ENCODE measurements at regions not wholly inside any gene's neighbourhood (a gene's known extent, or its start where the extent isn't known, plus 50 kb on each side); places are given as distances from the start of the nearest gene placed in this dataset.

GRCh38 chr4:137661693-137662092, 129.4 kb upstream of the PCDH18 start:
- no peak for DNase-seq

DNA sequence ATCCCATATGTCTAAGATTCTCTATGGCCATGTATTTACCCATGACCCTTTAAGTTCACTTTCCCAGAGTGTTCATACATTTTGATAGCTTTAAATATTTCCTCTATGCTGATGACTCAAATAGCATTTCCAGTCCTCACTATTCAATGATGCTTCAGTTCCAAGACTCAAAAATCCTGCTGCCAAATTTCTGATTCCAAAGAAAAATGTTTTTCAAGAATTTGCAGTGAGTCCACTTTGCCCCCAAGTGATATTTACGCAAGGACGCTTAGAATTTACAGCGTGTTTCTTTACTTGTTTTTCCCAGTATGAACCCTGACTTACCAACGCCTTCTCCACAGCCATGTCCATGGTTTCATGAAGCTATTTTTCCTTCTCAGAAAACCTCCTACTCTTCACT, 127.9 kb upstream of the PCDH18 start:
- DNase-seq: no peak

DNA sequence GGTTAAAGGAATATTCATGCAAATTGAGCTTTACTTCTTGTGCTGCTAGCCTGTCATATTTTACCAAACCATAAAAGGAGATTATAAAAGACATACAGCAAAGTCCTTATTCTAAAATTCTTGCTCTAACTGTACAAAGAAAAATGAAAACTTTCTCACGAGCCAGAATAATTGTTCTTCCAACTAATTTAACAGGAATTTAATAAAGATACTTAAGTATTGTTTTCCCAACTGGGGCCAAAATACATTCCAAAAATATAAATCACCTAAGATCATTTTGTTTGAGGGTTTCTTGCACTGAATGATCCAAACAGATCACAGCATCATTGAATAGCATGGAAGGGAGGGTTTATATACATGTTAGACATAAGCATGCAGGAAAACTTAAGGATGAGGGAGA, 127.1 kb upstream of the PCDH18 start:
- no peak for DNase-seq

- no peak for DNase-seq
Observed at GRCh38 chr4:137656661-137657060, 124.4 kb upstream of the PCDH18 start.

GRCh38 chr4:137655302-137655701, 123.0 kb upstream of the PCDH18 start:
- DNase-seq: no peak

DNA sequence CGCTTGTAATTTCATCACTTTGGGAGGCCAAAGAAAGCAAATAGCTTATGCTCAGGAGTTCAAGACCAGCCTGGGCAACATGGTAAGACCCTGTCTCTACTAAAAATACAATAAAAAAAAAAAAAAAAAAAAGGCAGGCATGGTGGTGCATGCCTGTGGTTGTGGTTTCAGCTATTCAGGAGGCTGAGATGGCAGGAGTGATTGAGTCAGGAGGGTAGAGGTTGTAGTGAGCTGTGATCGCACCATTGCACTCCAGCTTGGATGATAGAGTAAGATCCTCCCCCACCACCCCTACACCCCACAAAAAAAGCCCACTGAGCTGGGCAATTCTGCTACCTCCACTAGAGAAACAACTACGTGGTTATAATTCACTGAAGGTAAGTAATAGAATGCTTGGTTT, 118.8 kb upstream of the PCDH18 start:
- no peak for DNase-seq

DNA sequence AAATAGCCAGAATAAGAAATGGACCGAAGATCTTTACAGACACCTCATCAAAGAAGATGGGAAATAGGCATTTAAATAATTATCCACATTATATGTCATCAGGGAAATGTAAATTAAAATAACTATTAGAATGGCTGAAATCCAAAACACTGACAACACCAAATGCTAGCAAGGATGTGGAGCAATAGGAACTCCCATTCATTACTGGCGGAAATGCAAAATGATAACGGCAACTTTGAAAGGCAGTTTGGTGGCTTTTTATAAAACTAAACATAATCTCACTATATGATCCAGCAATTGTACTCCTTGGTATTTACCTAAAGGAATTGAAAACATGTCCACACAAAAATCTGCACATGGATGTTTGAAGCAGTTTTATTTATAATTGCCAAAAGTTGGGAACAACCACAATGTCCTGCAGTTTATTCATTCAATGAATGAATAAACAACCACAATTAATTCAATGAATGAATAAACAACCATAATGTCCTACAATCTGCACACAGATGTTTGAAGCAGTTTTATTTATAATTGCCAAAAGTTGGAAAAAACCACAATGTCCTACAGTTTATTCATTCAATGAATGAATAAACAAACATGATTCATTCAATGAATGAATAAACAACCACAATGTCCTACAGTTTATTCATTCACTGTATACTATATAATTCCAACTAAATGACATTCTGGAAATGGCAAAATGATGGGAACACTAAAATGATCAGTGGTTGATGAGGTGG, 117.6 kb upstream of the PCDH18 start:
- no peak for DNase-seq

DNA sequence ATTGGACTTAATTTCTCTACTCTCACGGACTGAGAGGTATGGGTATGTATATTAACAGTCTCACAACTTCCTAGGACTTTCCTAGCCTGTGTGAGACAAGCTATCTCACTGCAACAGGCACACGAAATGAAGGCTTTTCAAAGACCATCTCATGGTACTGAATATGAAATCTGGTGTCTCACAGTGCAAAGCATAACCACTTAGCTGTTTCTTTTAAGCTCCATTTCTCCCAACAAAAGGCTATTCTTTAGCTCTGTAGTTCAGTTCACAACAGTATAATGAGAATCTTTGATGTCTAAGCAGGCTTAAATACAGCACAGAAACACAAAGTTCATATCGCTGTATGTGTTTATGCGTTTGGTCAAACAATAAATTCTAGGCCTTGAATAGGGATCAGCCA, 116.2 kb upstream of the PCDH18 start:
- DNase-seq: no peak

GRCh38 chr4:137647375-137647774, 115.1 kb upstream of the PCDH18 start:
- DNase-seq: no peak

GRCh38 chr4:137644201-137644600, 111.9 kb upstream of the PCDH18 start:
- no peak for DNase-seq

GRCh38 chr4:137641544-137641943, 109.2 kb upstream of the PCDH18 start:
- no peak for DNase-seq

GRCh38 chr4:137640838-137641158, 108.5 kb upstream of the PCDH18 start:
- no peak for DNase-seq

- no peak for DNase-seq
Observed at GRCh38 chr4:137640156-137640837, 108.0 kb upstream of the PCDH18 start.

DNA sequence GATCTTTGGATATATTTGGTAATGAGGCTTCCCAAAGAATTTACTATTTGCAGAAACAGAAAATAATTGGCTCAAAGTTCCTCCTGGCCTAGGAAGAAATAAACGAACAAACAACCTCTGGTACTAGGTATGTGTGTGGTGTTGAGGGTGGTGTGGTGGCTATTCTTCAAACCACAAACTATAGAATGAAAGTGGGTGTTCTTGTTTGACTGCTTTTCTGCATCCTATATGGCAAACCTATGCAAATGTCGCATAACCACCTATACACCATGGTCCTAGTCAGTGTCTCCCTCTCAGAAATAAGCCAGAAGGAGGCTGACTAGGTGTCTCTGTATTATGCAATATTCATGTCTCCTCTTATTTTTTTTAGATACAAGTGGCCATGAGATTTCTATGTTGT, 106.6 kb upstream of the PCDH18 start:
- DNase-seq: peak; percentile 27 to 46

- DNase-seq: no peak
Observed at GRCh38 chr4:137635601-137636000, 103.3 kb upstream of the PCDH18 start.

- no peak for DNase-seq
Observed at GRCh38 chr4:137635108-137635507, 102.8 kb upstream of the PCDH18 start.

DNA sequence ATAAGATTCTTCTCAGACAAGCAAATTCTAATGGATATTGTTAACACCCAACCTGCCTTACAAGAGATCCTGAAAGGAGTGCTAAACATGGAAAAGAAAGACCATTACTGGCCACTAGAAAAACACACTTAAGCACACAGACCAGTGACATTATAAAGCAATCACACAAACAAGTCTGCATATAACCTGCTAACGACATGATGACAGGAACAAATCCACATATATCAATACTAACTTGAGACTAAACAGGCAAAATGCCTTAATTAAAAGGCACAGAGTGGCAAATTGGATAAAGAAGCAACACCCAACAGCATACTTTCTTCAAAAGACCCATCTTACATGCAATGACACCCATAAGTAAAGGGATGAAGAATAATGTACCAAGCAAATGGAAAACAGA, 100.5 kb upstream of the PCDH18 start:
- DNase-seq: no peak

- DNase-seq: no peak
Observed at GRCh38 chr4:137631605-137632004, 99.3 kb upstream of the PCDH18 start.

DNA sequence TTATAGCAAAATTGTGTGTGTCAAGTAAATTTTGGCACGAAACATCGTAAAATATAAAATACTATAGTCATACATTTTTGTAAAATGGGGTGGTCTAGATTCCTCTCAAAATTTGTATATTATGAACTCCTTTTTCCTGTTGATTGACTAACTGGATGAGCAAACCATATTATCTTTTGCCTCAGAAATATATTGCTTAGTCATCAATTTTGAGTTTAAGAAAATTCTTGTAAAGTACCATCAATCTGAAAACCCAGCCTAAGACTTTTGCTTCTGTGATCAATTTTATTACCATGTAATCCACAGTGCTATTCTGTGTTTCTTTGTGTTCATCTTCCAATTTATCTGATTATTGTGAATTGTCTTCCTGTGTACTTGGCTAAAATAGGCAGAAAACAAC, 98.0 kb upstream of the PCDH18 start:
- no peak for DNase-seq

- DNase-seq: no peak
Observed at GRCh38 chr4:137627739-137628460, 95.6 kb upstream of the PCDH18 start.

DNA sequence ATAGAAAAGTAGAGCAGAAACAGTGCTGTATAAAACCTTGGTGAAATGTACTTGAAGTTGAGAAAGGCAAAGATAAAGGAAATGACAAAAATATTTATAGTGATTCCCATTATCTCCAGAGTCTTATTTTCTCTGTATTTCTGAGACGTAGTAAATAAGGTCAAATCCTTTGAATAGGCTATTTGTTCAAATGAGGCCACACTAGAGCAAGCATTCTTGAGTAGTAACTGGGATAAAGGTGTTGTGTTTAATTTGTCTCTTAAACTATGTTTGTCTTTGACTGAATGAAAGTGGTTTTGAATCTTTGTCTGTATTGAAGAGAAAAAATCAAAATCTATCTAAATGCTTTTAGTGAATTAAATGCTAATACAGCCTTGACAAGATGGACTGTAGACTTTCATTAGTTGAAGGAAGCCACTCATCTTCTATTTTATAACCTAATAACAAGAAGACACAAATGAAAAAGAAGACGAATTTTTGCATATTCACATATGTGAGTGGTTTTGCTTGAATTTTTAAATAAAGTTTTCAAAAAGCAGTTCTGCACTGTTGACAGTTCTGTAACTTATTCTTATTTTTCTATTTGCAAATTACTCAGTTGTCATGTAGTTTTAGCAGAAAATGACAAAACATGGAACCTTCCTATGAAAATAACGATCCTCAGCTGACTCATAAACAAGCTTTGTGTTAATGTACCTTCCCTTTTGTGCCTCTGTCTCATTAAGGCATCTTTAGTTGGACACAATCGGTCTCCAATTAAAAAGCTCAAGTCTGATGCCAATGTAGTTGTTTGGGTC, 94.8 kb upstream of the PCDH18 start:
- no peak for DNase-seq

DNA sequence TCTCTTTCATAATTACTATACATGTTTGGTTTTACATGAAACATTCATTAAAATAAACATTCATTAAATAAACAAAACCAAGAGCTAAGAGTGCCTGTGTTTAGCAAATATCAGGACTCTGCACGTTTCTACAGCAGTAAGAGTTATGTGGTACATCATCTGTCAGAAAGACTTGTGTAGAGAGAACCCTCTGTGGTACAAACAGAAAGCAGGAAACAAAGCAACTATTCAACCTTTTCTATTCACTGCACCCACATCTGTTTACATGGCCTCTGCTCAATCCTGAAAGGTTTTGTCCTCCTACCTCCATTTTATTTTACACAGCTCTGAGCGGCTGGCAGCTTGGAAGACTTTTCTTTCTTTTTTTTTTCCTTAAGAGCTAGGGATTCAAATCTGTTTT, 90.7 kb upstream of the PCDH18 start:
- no peak for DNase-seq

GRCh38 chr4:137621056-137621455, 88.8 kb upstream of the PCDH18 start:
- DNase-seq: no peak
